HG03460 (cell line): ENCODE measurements at regions not wholly inside any gene's neighbourhood (a gene's known extent, or its start where the extent isn't known, plus 50 kb on each side); places are given as distances from the start of the nearest gene placed in this dataset.
"Not testable (repeated sequence)": the region's sequence is repeated elsewhere in the genome, so short reads cannot be mapped to it uniquely, and the experiment has no call there.

Experiments used
- ATAC-seq: cut with Tn5 transposase; IDR thresholded peaks from one replicate; pipeline ENCODE4 v1.9.1; 2021; ENCODE audit not compliant: unreplicated experiment

DNA sequence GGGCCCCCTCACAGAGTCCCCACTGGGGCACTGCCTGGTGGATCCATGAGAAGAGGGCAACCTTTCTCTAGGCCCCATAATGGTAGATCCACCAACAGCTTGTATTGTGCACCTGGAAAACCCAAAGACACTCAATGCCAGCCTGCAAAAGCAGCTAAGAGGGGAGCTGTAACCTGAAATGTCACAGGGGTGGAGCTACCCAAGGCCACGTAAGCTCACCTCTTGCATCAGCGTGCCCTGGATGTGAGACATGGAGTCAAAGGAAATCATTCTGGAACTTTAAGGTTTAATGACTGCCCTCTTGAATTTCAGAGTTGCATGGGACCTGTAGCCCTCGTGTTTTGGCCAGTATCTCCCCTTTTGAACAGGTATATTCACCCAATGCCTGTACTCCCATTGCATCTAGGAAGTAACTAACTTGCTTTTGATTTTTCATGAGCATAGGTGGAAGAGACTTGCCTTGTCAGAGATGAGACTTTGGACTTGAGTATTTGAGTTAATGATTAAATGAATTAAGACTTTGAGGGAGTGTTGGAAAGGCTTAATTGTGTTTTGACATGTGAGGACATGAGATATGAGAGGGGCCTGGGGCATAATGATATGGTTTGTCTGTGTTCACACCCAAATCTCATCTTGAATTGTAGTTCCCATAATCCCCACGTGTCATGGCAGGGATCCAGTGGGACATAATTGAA is 900.9 kb upstream of the ROBO1 start:
- ATAC-seq, result no peak

DNA sequence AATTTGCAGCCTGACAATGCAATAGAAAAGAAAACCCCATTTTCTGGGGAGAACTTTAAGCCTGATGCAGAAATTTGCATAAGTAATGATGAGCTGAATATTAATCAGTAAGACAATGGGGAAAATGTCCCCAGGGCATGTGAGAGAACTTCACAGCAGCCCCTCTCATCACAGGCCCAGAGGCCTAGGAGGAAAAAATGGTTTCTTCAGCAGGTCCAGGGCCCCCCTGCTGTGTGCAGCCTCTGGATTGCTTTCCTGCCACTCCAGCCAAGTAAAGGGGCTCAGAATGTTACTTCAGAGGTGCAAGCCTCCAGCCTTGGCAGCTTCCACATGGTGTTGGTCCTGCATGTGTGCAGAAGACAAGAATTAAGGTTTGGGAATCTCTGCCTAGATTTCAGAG is 900.3 kb upstream of the ROBO1 start:
- no peak for ATAC-seq

DNA sequence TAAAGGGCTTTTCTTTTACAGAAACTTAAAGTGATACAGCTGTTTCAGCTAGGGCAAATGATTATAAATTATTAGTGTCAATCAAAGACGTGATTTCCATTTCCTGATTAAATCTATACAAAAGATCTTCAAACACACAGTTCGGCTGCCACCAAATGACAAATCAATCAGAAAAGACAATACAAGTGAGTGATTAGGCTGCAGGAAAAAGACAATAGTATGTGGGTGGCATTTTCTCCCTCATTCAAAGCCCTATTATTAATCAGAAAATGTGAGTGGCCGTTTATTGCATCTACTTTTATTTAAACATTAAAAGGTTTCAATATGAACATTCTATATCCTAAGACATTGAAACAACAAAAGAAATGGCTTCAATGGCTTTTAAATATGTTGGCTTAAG is 895.6 kb upstream of the ROBO1 start:
- no peak for ATAC-seq

DNA sequence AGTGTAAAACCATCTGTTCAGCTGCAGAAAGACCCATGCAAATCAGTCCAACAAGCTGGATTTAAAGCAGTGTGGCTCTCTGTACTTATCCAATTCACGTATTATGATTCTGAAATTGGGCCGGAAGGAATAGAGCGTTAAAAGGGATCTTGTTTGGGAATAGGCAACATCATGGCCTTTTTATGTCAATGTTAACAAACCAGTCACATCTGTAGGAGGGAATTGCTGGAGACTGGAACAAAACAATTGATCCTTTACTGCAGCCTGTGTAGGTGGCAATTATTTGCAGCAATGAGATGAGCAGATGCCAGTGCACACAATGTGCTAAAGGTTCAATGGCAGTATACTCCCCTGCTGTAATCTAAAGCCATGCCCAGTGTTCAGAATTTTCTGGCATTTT is 887.4 kb upstream of the ROBO1 start:
- ATAC-seq, result no peak

DNA sequence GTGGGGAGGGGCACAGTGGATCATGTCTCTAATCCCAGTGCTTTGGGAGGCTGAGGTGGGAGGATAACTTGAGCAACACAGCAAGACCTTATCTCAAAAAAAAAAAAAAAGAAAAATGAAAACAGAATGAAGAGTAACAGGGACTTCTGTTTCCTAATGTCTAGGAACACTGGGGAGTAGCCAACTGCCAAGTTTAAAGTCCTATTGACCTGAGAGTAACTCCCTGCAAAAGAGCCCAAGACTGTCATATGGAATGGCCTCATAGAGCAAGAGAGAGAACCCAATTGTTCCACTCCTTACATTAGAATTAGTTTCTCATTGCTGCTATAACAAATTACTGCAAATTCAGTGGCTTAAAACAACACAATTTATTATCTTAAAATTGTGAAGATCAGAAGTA is 881.4 kb upstream of the ROBO1 start:
- ATAC-seq, result no peak

DNA sequence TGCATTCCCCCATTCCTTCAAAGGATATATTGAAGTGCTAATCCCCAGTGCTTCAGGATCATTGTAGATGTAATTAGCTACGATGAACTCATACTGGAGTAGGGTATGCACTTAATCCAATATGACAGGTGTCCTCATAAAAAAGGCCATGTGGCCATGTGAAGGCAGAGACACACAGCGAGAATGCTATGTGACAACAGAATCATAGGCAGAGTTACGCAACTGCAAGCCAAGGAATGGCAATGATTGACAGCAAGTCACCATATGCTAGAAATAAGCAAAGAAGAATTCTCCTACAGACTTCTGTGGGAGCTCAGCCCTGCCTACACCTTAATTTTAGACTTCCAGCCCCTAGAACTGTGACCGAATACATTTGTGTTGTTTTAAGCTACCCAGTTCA is 875.6 kb upstream of the ROBO1 start:
- no peak for ATAC-seq

DNA sequence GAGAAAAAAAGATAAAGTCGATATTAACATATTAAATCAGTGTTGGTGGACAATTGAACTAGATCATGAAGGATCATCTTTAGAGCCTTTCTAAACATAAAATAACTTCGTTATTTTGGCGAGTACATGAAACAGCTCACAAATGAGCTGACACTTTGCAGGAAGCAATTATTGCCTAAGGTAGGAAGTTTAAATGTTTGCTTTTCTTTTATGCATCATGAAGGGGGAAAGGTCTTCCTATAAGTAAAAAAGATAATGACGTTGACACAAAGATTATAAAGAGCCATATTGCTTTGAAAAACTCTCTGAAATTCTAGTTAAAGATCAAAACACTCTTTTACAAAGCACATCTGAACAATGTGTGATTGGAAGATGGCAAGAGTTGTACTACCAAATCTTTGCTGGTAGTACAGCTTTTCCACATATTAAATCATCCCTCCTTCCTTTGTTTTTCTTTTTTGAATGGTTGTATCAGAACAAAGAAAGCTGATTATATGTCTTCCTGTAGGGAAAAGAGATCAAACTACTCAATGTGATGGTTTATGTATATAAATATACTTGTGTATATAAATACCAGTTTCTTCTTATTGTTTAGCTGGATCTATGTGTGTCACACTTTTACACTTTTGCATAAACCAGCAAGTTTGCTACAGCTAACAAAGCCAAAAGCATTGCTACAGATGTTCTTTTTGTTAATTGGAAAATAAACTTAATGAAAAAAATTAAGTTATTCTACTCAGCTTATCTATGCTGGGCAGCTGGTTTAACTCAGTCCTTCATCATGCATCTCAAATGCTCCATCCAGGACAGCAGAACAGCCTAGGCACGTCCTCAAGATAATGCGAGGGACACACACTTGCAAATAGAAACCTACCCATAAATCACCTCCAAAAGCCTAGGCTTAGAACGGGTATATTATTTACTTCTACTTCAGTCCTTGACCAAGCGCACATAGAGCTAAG is 850.8 kb upstream of the ROBO1 start:
- ATAC-seq, result no peak

DNA sequence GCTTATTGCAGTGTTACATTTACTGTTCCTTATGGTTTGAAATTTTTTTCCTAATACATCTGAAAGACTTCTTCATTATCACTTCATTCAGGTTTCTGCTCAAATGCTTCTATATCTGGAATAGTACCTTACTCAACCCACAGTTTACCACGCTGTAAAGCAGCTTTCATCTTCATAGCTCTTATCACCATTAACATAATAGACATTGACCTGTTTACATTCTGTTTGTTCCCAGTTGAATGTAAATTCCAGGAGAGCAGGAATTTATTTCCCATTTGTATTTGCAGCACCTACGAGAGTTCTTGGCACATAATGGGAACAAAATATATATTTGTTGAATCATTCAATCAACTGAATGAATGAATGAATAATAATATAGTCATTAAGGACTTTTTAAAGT is 844.6 kb upstream of the ROBO1 start:
- no peak for ATAC-seq

DNA sequence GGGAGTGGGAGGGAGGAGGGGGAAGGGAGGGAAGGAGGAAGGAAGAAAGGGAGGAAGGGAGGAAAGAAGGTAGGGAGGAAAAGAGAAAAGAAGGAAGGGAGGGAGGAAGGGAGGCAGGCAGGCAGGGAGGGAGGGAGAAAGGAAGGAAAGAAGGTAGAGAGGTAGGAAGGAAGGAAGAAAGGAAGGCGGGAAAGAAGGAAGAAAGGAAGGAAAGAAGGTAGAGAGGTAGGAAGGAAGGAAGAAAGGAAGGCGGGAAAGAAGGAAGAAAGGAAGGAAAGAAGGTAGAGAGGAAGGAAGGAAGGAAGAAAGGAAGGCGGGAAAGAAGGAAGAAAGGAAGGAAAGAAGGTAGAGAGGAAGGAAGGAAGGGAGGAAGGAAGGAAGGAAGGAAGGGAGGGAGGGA is 840.3 kb upstream of the ROBO1 start:
- ATAC-seq, result not testable (repeated sequence)

DNA sequence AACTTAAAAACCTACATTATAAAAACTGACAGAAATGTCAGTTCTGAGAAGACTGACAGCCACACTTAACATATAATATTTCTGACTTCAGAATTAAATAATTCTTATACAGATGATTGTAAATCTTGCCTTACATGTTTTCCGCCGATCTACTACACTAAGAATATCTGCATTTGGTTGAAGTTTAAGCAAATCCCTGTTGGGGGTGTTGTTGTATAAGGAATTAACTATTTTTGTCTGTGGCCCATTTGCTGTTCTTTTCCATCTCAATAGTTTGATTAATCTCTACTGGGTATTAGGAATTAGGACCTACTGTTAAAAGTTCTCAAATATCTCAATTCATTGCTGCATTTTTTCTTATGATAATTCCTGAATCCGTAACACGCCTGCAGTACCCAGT is 838.3 kb upstream of the ROBO1 start:
- ATAC-seq, result no peak

DNA sequence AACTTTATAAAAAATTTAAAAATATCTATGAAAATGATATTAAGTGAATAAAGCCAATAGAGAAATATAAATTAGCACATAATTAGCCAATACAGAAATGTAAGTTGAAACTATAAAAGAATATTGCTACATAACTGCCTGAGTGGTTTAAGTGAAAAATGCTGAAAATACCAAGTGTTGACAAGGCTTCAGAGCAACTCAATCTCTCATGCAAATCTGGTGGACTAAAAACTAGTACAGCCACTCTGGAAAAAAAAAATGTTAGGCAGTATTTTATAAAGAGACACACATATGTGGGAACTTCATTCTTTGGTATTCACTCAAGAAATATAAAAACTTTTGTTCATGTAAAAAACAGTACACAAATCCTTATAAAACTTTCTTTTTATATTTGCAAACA is 833.7 kb upstream of the ROBO1 start:
- no peak for ATAC-seq

DNA sequence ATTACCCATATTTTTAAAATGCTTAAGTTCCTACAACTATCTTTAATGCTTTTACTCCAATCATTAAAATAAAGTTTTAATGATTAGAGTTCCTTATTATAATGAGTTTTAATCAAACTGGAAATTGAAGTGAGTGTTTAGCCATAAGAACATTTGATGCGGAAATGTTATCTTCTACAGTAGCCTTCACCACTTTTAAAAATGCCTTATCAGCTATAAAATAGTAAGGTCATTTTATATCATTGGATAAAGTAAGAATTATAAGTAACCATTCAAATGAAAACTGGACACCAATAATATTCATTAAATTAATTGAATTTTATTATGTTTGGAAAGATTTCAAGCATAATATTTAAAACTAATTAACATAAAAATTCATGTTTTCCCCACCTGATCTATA is 825.0 kb upstream of the ROBO1 start:
- no peak for ATAC-seq

DNA sequence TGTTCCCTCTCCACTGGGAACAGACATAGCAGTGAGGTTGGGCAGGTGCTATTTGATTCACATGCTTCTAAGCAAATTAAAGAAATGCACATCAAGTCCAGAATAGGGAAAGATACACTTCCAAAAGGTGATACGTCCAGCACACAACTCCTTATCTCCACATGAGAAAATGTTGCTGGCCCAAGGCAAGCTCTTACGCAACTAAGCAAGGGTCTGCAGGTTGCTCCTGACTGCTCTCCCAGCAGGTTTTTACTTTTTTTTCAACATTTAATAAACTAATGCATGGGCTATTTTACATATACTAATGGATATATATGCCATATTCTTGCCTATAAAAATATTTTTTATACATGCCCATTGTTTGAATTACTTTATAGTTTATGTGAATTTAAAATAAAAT is 818.5 kb upstream of the ROBO1 start:
- no peak for ATAC-seq

DNA sequence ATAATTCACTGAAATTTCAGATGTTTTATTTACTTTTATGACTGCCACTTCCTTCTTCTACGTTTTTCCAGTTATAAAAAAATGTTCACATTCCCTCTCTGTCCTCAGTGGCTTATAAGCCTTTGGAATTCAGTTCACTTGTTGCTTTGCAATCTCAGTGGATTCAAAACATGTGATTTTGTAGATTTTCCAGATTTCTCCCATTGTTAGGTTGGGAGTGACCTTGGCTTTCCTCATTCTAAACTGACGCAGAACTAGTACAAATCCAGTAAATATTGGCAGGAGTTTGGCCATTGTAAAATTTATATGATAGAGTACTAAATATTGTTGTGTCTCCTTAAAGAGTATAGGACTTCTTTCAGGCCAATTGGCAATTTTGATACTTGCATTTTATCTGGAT is 812.3 kb upstream of the ROBO1 start:
- ATAC-seq, result no peak

DNA sequence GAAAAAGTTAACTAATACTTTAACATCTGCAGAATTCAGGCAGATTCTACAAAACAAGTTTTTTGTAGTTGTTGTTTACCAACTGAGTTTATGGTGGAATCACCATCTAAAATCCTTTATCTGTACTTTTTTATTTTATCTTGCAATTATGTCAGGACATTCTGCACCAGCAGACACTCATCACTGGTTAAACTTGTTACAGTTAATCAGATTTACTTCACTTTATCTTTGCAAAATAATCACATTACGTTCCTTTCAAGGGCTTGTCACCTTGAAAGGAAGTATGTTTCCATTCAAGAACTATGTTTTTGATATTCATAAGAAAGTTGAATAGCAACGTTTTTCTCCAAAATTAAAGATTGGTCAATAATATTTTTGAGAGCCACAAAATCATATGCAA is 796.6 kb upstream of the ROBO1 start:
- no peak for ATAC-seq

DNA sequence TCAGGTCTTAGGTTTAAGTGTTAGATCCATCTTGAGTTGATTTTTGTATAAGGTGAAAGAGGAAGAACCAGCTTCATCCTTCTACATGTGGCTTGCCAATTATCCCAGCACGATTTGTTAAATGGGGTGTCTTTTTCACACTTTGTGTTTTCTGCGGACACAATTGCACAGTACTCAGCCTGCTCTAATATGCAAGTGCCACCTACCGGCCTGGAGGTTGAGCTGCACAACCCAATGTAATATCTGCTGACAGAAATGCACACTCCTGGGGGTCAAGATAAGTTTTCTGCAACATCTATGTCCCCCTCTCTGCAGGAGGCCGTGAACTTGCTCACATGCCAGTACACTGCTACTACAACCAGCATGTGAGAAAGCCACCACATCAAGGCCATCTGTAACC is 791.9 kb upstream of the ROBO1 start:
- ATAC-seq, result no peak

DNA sequence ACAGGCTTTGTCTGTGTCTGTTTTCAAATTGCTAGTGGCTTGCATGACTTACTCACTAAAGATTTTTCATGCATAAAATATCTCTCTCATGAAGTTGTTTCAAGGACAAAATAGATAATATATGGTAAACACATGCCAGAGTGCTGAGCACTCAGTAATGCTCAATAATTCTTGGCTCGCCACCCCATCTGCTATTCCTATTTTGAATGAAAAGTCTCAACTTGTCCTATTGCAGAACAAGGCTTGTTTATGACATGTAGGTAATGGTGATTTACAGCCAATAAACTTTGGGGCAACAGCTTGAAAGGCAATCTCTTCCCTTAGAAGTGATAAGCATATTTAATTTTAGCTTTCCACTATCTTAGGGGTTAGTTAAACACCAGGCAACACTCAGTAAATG is 789.0 kb upstream of the ROBO1 start:
- no peak for ATAC-seq

DNA sequence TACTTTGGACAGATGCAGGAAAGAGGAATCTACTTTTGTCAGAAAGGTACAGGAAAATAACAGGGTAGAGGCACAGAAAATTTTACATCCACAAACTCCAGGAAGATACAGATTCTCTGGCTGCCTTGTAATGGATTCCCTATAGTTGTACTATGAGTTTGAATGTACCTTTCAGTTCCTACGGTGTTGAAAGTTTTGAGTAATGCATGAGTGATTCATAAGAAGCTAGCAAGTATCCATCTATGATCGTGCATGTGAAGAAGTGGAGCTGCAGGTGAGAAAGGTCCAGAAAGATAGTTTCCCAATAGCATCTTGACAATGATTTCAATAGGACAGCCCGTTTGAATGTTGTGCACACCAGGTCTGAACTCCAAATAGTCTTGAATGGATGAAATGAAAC is 786.5 kb upstream of the ROBO1 start:
- no peak for ATAC-seq

DNA sequence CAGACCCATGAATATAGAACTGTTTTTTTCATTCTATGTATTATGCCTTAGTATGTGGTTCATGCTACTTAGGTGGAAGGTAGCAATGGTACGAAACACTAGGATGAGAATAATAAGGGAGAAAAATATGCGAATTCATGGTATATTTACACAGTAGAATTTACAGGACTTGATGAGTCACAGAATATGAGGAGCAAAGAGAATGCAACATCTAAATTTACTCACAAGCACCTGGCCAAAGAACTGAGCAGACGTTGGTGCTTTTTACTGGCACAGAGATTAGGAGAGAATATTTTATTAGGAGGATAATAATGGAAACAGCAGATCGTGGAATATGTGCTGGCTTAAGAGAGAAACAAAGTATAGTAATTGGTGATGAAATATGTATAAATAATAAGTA is 785.4 kb upstream of the ROBO1 start:
- ATAC-seq, result no peak

DNA sequence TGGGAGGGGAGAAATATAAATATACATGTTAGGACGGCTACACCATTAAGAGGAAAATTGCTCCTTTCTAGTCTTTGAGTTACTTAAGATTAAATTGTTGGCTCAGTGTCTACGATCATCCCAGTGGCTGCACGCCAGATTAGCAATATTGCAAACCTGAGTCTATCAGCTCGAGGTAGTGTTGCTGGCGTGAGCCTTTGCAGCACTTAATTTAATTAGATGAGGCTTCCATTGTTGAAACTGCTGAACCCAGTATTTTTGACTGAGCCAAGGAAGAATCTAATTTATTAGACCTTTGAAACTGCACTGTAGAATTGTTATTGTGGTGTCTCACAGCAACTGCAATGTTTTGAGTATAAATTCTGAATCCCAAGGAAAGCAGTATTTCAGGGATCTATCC is 782.4 kb upstream of the ROBO1 start:
- no peak for ATAC-seq

DNA sequence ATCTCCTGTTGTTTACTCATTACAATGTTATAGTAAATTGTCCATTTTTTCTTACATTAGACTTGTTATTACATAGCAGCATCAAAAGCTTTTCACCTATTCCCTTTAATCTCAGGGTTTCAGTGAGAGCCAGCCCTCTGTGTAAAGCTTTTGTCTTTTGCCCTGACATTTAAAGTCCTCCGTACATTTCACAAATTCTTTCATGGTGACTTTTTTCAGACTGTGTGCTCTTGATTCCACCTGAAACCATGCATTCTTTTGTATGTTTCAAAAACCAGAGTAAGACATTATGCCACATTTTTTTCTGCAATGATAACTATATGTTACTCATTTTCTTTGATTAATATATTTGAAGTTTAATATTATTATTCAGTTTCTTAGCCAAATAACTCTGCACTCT is 781.4 kb upstream of the ROBO1 start:
- no peak for ATAC-seq

DNA sequence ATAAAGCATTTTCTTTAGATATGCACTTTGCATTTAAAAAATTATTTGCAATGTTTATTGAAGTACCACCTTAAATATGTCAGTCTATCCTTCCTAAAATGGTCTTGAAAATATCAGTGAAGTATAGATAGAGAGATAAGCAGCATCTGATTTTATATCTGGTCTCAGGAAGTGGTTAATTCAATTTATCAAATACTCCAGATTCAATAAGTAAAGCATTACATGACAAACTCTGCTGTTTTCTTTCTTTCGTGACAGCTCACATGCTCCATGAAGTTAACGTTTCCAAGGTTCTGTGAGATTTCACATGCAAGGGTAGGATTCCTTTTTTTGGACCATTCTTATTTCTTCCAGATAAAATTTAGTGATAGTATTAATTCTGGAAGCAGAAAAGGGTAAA is 775.4 kb upstream of the ROBO1 start:
- no peak for ATAC-seq

DNA sequence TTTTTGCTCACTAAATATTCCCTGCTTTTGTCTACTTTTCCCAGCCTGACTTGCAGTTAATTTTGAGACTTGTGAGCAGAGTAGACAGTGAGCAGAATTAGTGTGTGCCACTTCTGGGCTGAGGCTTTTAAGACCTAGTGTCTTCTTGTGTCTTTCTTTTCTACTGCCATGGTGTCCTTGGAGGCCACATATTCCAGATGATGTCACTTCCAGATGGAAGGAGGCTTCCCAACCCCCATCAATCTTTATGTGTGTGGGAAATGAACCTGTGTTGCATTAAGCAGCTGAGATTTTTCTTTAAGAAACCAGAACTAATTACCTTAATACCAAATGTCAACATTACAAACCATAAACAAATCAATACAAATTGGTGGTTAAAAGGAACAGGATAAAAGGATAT is 774.7 kb upstream of the ROBO1 start:
- no peak for ATAC-seq
